GM12878 (cell line): ENCODE measurements at regions not wholly inside any gene's neighbourhood (a gene's known extent, or its start where the extent isn't known, plus 50 kb on each side); places are given as distances from the start of the nearest gene placed in this dataset.

ENCODE experiments used
- ATAC-seq: fragments of 200-7000 bp; cut with Tn5 transposase; 3 replicates; pipeline ENCODE4 v1.9.1; 2020; ENCODE audit warnings: mild to moderate bottlenecking, moderate library complexity
- BruUV-seq: library from RNA; stranded (reverse); fragments of 400-500 nt; replicated peaks from 2 replicates; lab custom pipeline; 2021; lab: Mats Ljungman, UMichigan
- CTCF ChIA-PET: fragments of 300-600 bp; sonication (Branson Sonifier 250); formaldehyde crosslinking; extraction: SDS; loops from one replicate; lab custom pipeline; 2021; ENCODE audit warnings: inconsistent platforms; lab: Yijun Ruan, JAX
- POLR2A ChIA-PET: fragments of 350-600 bp; formaldehyde crosslinking; extraction: SDS; loops from one replicate; lab custom pipeline; 2021; ENCODE audit warnings: inconsistent platforms; lab: Charles Lee
- RAD21 ChIA-PET: fragments of 300-600 bp; sonication (Branson Sonifier 250); formaldehyde crosslinking; loops from one replicate; lab custom pipeline; 2023; ENCODE audit warnings: antibody characterized with exemption; ENCODE audit not compliant: unreplicated experiment; lab: Charles Lee
- SMC1A ChIA-PET: fragments of 300-600 bp; sonication (Branson Sonifier 250); formaldehyde crosslinking; loops from one replicate; lab custom pipeline; 2023; ENCODE audit not compliant: unreplicated experiment, uncharacterized antibody; lab: Charles Lee
- DNase-seq: peaks from one replicate; pipeline ENCODE4 v3.0.0-alpha.2; 2011; ENCODE audit warnings: low read depth, low spot score
- FAIRE-seq: peaks from 3 replicates; lab custom pipeline; 2011; peaks lifted over from hg19 to GRCh38; lab: Jason Lieb, UNC
- H2AFZ ChIP-seq: 2 replicates; pipeline ENCODE4 v1.6.0; 2011; ENCODE audit warnings: low read depth, low read length, control low read depth; ENCODE audit not compliant: control insufficient read depth
- H3K27ac ChIP-seq: 2 replicates; pipeline ENCODE4 v1.5.1; 2011; ENCODE audit warnings: control low read depth; ENCODE audit not compliant: control insufficient read depth, insufficient read depth
- H3K27me3 ChIP-seq, 2 experiments: replicated peaks in 1 of 2; 2 replicates each; pipeline versions ENCODE4 v1.6.0 to v1.6.1; 2011; ENCODE audit warnings: low read length in 1 of 2; ENCODE audit not compliant: control insufficient read depth in 2 of 2, insufficient read depth in 2 of 2
- H3K36me3 ChIP-seq, 2 experiments: 2 replicates each; pipeline ENCODE4 v1.5.1; 2011; ENCODE audit warnings: low read length in 1 of 2; ENCODE audit not compliant: control insufficient read depth in 2 of 2, insufficient read depth in 2 of 2
- H3K4me1 ChIP-seq: 2 replicates; pipeline ENCODE4 v1.6.1; 2011; ENCODE audit warnings: mild to moderate bottlenecking, low read length, moderate library complexity, mixed read lengths; ENCODE audit not compliant: control insufficient read depth, insufficient read depth
- H3K4me2 ChIP-seq: 2 replicates; pipeline ENCODE4 v1.6.0; 2011; ENCODE audit warnings: control low read depth; ENCODE audit not compliant: control insufficient read depth, insufficient read depth
- H3K4me3 ChIP-seq: fragments of 200-600 bp; sonication (generic); 2 replicates; pipeline ENCODE4 v1.5.1; 2016
- H3K79me2 ChIP-seq: 2 replicates; pipeline ENCODE4 v1.6.0; 2011; ENCODE audit warnings: low read length; ENCODE audit not compliant: control insufficient read depth, insufficient read depth
- H3K9ac ChIP-seq: 2 replicates; pipeline ENCODE4 v1.8.0; 2011; ENCODE audit warnings: low read length, control low read depth, mixed read lengths; ENCODE audit not compliant: control insufficient read depth, insufficient read depth
- H3K9me3 ChIP-seq: replicated peaks from 3 replicates; pipeline ENCODE4 v1.5.1; 2011; ENCODE audit warnings: mild to moderate bottlenecking, low read length; ENCODE audit not compliant: control insufficient read depth, insufficient read depth
- H4K20me1 ChIP-seq: 2 replicates; pipeline ENCODE4 v1.6.0; 2011; ENCODE audit not compliant: control insufficient read depth, insufficient read depth
- FOS ChIP-seq: IDR thresholded peaks from 3 replicates; pipeline ENCODE4 v1.6.1; 2011; ENCODE audit warnings: borderline replicate concordance; ENCODE audit not compliant: insufficient read length; ENCODE audit errors: extremely low read depth
- HDAC2 ChIP-seq: fragments of 200-600 bp; sonication (generic); IDR thresholded peaks from 2 replicates; pipeline ENCODE4 v1.6.1; 2017
- IKZF2 ChIP-seq, 2 experiments: fragments of 450-650 bp; IDR thresholded peaks; 2 replicates each; pipeline ENCODE4 v1.6.1; 2017; ENCODE audit warnings: mild to moderate bottlenecking in 2 of 2, moderate library complexity in 2 of 2
- MEF2B ChIP-seq: fragments of 450-650 bp; IDR thresholded peaks from 2 replicates; pipeline ENCODE4 v1.6.1; 2018; ENCODE audit warnings: mild to moderate bottlenecking, moderate library complexity; ENCODE audit not compliant: partially characterized antibody, poor library complexity, severe bottlenecking
- NFXL1 ChIP-seq: fragments of 450-650 bp; IDR thresholded peaks from 2 replicates; pipeline ENCODE4 v1.6.1; 2017; ENCODE audit warnings: antibody characterized with exemption, mild to moderate bottlenecking, borderline replicate concordance
- NR2F1 ChIP-seq: fragments of 450-650 bp; conservative IDR thresholded peaks from 2 replicates; pipeline ENCODE4 v1.6.1; 2017; ENCODE audit warnings: mild to moderate bottlenecking
- NRF1 ChIP-seq: conservative IDR thresholded peaks from 2 replicates; pipeline ENCODE4 v1.6.1; 2011; ENCODE audit warnings: mild to moderate bottlenecking, low read depth, low read length, improper control_type of control experiment
- RCOR1 ChIP-seq: conservative IDR thresholded peaks from 2 replicates; pipeline ENCODE4 v1.6.1; 2012; ENCODE audit warnings: low read depth, low read length, improper control_type of control experiment
- SP1 ChIP-seq: IDR thresholded peaks from one replicate; pipeline ENCODE4 v1.6.1; 2011; ENCODE audit warnings: low read depth, low read length
- STAT3 ChIP-seq: IDR thresholded peaks from 2 replicates; pipeline ENCODE4 v1.6.1; 2011; ENCODE audit warnings: low read depth, low read length, improper control_type of control experiment
- TAF1 ChIP-seq: IDR thresholded peaks from 2 replicates; pipeline ENCODE4 v1.6.1; 2011; ENCODE audit warnings: mild to moderate bottlenecking, low read depth, low read length, borderline replicate concordance
- TCF7 ChIP-seq: IDR thresholded peaks from 2 replicates; pipeline ENCODE4 v1.6.1; 2014; ENCODE audit warnings: antibody characterized with exemption, borderline replicate concordance
- ZSCAN29 ChIP-seq: fragments of 450-650 bp; IDR thresholded peaks from 2 replicates; pipeline ENCODE4 v1.6.1; 2017; ENCODE audit warnings: mild to moderate bottlenecking, moderate library complexity
- WGBS: methylation state at CpG from one replicate; pipeline ENCODE4 v1.1.6; 2016; ENCODE audit warnings: low lambda C conversion rate; ENCODE audit not compliant: insufficient replicate concordance, insufficient coverage; ENCODE audit errors: missing lambda C conversion rate; 5-methylcytosine and 5-hydroxymethylcytosine counted together
- in situ Hi-C: fragments of 300-500 bp; cut with MboI; formaldehyde crosslinking; loops from 9 replicates; pipeline ENCODE4 v1.14.3; 2018; ENCODE audit warnings: mixed read lengths
- intact Hi-C: fragments of 100-400 bp; cut with micrococcal nuclease; formaldehyde crosslinking; loops from one replicate; pipeline ENCODE4 v1.14.2; 2022; ENCODE audit not compliant: unreplicated experiment
- TF ChIP-seq, protein P1 (sequence below): IDR thresholded peaks from 2 replicates; pipeline ENCODE4 v1.6.1; 2012; ENCODE audit warnings: low read depth, low read length, improper control_type of control experiment
- TF ChIP-seq, protein P2 (sequence below): IDR thresholded peaks from 2 replicates; pipeline ENCODE4 v1.6.1; 2012; ENCODE audit warnings: improper control_type of control experiment, low read depth, low read length; ENCODE audit not compliant: insufficient replicate concordance

DNA sequence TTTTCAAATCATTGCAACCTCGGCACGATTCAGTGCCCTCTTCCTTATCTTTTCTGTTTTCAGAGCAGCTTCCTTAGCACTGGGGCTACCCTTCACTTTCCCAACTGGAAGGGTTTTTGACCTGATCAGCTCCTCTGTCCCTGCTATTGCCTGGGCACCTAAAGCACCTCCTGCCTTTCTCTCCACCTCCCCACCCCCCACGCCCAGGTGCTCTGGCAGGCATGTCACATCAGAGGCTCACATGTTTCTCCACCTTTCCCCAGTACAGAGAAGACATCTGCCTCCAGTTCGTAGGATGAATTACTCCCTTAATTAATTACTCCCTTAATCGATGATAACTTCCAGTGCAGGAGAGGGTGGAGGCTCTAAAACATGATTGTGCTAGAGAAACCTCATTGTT is 88.7 kb upstream of the LCLAT1 start:
- 32% methylated on average over 5 of the region's 5 CpGs for WGBS
- no peak for TF ChIP-seq NFXL1
- TF ChIP-seq TAF1 = no peak
- TF ChIP-seq, protein P1, sequence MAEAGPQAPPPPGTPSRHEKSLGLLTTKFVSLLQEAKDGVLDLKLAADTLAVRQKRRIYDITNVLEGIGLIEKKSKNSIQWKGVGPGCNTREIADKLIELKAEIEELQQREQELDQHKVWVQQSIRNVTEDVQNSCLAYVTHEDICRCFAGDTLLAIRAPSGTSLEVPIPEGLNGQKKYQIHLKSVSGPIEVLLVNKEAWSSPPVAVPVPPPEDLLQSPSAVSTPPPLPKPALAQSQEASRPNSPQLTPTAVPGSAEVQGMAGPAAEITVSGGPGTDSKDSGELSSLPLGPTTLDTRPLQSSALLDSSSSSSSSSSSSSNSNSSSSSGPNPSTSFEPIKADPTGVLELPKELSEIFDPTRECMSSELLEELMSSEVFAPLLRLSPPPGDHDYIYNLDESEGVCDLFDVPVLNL = no peak
- TF ChIP-seq ZSCAN29 = no peak
- TF ChIP-seq, protein P2, sequence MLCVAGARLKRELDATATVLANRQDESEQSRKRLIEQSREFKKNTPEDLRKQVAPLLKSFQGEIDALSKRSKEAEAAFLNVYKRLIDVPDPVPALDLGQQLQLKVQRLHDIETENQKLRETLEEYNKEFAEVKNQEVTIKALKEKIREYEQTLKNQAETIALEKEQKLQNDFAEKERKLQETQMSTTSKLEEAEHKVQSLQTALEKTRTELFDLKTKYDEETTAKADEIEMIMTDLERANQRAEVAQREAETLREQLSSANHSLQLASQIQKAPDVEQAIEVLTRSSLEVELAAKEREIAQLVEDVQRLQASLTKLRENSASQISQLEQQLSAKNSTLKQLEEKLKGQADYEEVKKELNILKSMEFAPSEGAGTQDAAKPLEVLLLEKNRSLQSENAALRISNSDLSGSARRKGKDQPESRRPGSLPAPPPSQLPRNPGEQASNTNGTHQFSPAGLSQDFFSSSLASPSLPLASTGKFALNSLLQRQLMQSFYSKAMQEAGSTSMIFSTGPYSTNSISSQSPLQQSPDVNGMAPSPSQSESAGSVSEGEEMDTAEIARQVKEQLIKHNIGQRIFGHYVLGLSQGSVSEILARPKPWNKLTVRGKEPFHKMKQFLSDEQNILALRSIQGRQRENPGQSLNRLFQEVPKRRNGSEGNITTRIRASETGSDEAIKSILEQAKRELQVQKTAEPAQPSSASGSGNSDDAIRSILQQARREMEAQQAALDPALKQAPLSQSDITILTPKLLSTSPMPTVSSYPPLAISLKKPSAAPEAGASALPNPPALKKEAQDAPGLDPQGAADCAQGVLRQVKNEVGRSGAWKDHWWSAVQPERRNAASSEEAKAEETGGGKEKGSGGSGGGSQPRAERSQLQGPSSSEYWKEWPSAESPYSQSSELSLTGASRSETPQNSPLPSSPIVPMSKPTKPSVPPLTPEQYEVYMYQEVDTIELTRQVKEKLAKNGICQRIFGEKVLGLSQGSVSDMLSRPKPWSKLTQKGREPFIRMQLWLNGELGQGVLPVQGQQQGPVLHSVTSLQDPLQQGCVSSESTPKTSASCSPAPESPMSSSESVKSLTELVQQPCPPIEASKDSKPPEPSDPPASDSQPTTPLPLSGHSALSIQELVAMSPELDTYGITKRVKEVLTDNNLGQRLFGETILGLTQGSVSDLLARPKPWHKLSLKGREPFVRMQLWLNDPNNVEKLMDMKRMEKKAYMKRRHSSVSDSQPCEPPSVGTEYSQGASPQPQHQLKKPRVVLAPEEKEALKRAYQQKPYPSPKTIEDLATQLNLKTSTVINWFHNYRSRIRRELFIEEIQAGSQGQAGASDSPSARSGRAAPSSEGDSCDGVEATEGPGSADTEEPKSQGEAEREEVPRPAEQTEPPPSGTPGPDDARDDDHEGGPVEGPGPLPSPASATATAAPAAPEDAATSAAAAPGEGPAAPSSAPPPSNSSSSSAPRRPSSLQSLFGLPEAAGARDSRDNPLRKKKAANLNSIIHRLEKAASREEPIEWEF = no peak
- TF ChIP-seq RCOR1 = no peak
- TF ChIP-seq HDAC2 = no peak
- no peak for TF ChIP-seq STAT3
- no peak for TF ChIP-seq TCF7
- no peak for TF ChIP-seq NR2F1
- no peak for TF ChIP-seq NRF1
- no peak for TF ChIP-seq FOS
- no peak for TF ChIP-seq IKZF2 (IDR thresholded peaks at IDR 0.05)
- no peak for TF ChIP-seq MEF2B
- no peak for TF ChIP-seq SP1
- no peak overlapping the region for H3K27ac ChIP-seq
- no peaks in the 10 kb centered on the region for H3K4me1 ChIP-seq
- no peaks in the 10 kb centered on the region for H3K27me3 ChIP-seq
- no peak overlapping the region for H3K4me3 ChIP-seq
- in situ Hi-C loops = no loop called here
- ChIA-PET RAD21 (no interaction called here), CTCF (no interaction called here), POLR2A (no interaction called here), SMC1A (no interaction called here)
- no peaks in the 10 kb centered on the region for H4K20me1 ChIP-seq
- intact Hi-C loops = no loop called here
- H3K79me2 ChIP-seq = no peaks in the 10 kb centered on the region
- no peak for ATAC-seq
- no peak overlapping the region for H3K4me2 ChIP-seq
- H3K9me3 ChIP-seq = no peaks in the 10 kb centered on the region
- H2AFZ ChIP-seq = no peak overlapping the region
- no peaks in the 10 kb centered on the region for H3K36me3 ChIP-seq
- H3K9ac ChIP-seq = no peak overlapping the region
- no peak for FAIRE-seq
- BruUV-seq = no TSS peak
- no peak for DNase-seq
